UCSD-AML1 (cell line): ENCODE measurements at regions not wholly inside any gene's neighbourhood (a gene's known extent, or its start where the extent isn't known, plus 50 kb on each side); places are given as distances from the start of the nearest gene placed in this dataset.

Source experiments
- DNase-seq: peaks from one replicate; lab custom pipeline; 2025; ENCODE audit not compliant: unreplicated experiment; lab: John Stamatoyannopoulos, UW

DNA sequence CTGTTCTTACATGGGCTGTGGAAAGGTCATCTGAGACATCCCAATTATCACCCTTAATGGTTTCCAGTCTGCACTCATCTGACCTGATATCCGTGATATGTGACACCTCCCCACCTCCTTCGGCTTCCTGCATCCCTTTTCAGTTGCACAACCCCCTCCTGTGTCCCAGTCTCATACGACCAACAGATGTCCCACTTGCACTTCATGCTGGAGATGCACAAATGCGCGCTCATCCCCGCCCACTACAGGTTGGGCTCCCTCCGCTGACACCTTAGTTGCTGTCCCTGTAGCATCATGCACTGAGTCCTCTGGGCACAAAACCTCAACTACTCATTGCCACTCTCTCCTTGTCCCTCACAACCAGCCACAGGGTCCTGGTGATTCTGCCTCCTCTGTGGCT, 94.4 kb downstream of the MIS18A start:
- DNase-seq = no peak

DNA sequence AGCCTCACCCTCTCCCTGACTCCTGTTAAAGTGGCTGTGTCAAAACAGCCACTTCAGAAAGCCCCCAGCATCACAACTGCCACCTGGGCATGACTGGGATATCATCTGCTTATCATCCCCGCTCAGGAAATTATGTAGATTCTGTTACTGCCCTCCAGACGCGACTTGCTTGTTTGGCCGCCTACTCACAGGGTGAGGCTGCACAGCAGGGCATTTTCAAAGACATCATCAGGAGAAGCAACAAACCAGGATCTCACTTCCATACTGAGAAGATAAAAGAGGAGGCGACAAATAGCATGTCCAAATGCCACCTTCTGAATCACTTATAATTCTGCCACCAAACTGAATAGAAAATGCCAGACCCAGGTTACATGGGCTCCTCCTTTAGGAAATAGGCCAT, 94.8 kb downstream of the MIS18A start:
- no peak for DNase-seq

DNA sequence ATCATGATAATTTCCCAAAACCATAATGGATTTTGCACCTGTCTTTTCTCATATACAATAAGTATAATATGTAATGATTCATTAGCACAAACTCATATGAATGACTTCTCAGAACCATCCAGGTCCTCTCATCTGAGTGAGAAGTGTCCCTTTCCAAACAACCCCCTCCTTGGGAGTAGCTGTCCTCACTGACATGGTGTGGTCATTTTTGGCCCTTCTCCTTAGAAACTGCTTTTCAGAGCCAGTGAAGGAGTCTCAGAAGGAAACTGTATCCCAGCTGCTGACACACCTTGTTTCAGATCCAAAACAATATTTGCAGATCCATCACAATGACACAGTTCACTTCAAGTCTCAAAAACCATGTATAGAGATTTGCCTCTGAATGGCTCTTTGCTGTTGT, 95.5 kb downstream of the MIS18A start:
- DNase-seq = no peak

DNA sequence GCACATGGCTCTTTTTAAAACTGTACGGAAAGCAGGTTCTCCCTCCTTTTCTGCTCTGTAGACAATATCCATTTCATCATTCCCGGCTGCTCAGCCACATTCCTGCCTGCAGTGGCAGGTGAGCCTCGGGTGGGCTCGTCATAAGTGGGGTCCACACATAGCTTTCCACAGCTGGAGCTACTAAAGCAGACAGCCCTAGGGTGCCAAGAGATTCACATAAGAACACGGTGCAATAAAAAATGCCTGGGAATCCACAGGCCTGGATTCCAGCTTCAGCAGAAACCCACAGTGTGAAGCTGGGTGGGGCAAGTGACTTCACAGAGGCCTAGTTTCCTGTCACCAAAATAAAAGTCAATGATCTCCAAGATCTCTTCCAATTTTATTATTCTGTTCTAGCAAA, 96.4 kb downstream of the MIS18A start:
- DNase-seq = no peak

DNA sequence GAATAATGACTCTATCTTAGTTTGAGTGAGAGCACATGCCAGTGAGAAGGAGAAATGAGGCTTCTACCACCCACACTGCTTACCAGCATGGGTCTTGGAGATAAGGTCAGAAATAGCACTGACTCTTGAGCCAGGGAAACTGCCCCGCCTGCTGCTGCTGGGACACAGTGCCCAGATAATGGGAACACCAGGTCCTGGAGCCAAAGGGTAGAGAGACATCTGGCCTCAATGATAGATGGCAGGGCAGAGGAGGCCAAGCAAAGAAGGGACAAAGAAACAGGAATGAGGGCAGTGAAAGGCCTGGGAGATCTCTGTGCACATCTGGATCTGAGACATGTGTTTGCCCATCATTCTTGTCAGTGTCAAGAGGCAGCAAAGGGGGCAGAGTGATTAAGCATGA, 97.4 kb downstream of the MIS18A start:
- no peak for DNase-seq

DNA sequence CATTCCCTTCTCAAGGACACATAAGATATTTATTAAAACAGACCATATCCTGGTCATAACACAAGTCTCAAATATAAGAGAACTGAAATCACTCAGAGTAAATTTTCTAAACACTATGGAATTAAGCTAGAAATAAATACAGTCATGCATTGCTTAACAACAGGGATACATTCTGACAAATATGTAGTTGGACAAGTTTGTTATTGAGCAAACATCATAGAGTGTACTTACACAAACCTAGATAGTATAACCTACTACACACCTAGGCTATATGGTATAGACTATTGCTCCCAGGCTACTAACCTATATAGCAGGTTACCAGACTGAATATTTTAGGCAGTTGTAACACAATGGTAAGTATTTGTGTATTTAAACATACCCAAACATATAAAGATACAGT, 104.0 kb downstream of the MIS18A start:
- DNase-seq = no peak

DNA sequence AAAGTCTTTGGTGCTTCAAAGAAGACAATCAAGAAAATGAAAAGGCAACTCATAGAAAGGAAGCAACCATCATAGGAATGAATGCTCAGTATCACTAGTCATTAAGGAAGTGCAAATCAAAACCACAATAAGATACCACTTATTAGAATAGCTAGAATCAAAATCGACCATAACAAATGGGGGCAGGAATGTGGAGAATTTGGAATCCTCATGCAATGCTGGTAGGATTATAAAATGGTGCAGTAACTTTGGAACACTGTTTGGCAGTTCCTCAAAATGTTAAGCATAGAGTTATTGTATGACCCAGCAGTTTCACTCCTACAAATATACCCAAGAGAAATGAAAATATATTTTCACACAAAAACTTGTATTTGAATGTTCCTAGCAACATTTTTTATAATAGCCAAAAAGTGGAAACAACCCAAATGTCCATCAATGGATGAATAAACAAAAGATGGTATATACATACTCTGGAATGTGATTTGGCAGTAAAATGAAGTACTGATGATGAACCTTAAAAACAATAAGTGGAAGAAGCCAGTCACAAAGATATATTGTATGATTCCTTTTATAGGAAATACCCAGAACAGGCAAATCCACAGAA, 105.6 kb downstream of the MIS18A start:
- no peak for DNase-seq

DNA sequence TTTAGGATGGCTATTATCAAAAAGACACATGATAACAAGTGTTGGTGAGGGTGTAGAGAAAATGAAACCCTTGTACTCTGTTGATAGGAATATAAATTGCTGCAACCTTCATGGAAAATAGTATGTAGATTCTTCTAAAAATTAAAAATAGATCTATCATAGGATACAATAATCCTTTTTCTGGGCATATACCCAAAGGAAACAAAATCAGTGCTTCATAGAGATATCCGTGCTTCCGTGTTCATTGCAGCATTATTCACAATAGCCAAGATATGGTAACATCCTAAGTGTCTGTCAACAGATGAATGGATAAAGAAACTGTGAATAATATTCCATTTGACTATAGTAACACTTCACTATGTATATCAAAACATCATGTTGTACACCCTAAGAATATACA, 106.7 kb downstream of the MIS18A start:
- no peak for DNase-seq

DNA sequence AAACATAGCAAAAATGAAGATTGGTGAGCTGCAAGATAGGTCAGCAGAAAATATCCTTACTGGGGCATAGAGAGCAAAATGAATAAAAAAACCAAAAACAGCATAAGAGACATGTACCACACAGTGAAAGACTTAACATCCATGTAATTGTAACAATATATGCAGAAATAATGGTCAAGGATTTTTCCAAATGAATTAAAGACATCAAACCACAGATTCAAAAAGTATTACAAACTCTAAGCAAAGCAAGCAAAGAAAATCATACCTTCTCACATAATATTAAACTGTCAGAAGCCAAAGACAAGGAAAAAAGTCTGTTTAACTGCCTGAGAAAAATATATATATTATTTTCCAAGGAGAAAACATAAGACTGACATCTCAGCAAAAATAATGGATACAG, 111.3 kb downstream of the MIS18A start:
- DNase-seq = no peak

DNA sequence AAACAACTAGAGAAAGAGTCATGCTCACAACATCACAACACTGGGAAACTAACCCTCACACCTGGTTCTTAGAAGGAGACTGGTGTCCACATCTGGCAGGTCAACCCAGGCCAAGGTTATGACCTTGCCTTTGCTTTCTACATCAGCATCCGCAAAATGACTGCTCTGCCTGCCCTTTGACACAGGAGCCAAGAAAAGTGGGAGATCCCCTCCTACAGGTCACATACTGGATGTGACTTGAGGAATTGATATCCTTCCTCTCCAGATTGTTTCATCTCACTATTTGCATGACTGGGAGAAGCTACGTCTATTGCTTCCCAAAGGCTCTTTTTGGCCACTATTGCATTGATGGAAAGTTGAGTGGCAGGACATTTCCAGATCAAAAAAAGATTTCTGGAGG, 115.5 kb downstream of the MIS18A start:
- no peak for DNase-seq

DNA sequence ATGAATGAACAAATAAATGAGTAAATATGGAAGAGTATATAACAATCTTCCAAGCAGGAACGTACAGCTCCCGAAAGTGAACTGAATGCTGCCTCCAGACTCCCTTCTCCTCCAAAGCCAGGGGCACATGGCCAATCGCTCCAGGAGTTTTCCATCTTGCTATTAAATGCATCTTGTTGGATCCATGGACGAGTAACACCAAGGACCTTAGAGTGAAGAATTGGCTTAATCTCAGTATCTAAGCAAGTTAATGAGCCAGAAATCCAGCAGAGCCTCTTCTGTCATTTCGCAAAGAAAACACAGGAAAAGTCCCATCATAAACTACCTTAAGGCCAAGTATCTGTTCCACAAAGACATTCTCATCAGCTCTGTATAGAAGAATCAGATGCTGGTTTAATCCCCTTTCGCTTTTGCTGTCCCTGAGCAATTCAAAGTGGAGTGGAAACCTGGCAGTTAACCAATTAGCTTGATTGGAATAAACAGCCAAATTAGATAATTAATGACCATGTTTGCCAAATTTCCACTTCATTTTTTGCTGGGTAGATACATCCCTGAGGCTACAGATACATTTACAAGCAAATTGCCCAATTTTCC, 116.0 kb downstream of the MIS18A start:
- no peak for DNase-seq

DNA sequence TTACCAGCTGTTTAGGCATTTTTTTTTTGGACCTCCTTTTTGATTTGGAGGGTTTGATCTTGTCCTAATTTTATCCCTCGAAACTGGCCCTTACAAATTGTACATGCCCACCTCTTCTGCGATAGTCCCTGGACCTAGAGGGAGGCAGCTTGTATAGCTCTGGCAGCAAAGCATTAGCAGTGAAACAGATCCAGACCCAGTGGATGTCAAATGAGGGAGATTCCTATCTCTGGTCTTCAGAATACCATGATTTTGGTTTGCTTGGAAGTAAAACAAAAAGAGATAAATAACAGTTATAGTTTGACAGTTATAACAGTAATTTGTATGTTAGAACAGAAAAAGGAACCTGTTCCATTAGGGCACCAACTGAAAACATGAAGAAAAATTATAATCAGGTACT, 123.6 kb downstream of the MIS18A start:
- no peak for DNase-seq

DNA sequence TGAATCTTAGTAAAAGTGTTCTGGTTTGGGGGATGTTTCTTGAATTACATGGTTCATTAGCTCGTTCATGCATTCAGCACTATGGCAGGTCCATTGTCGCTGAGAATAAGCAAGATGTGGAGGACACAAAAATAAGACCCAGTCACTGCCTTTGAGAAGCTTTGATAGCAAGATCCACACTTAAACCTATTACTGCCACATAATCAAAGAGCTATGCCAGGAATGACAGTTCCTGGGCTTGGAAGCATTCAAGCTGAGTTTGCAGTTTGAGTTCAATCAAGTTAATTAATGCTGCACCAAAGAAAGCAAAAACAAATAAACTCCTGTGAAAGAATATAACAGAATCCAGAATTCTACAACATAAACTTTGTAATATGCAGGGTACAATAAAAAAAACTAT, 131.8 kb downstream of the MIS18A start:
- DNase-seq = no peak

DNA sequence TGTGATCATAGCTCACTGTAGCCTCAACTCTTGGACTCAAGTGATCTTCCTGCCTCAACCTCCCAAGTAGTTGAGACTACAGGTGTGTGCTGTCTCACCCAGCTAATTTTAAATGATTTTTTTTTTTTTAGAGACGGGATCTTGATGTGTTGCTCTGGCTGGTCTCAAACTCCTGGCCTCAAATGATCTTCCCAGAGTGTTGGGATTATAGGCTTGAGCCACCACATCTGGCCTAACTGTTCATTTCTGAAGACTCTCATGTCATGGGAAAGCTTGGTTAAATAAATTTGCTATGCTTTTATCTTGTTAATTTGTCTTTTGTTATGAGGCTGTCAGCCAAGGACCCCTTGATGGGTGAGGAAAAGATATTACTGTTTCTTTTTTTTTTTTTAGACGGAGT, 134.0 kb downstream of the MIS18A start:
- no peak for DNase-seq

DNA sequence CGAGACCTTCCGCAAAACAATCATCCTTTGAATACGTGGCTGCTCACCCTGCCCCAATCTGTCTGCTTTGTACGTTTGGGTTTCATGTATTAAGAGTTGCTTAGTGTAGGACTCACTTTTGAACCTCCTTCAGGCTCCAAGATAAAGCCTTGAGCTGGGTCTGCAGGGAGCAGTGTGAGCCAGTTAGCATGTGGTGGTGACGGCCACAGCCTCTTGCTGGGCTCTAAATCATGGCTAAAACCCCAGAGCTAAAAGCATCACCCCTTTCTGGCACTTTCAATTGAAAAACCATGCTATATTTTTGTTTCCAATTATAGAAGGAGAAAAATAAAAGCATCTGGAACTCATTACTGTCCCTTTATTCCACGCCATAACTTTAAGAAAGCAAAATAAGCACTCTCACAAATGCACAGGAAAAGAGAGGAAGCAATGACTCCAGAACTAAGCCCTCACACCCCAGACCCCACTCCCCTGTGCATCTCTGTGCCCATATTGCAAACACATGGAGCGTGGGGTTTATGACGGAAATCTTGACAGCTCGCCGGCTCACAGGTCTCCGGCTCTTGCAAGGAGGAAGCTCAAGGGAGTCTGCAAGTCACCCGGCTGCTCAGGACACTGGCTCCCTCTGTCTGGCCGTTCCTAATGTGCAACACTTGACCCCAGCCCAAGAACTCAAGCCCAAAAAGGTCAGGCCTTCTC, 135.5 kb downstream of the MIS18A start:
- DNase-seq = no peak

DNA sequence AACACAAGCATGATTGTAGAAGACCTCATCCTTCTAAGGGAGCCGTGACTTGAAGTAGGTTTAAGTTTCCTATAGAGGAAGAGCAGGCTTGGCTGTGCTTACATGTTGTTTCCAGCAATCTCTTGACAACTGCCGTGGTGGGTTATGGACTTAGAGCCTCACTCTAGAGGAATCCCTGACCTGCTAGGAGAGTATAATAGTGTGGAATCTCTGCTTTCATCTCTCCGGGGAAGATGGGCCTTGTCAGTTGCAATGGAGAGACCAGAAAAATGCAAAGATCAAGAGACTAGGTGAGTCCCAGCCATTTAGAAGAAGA, 137.6 kb downstream of the MIS18A start:
- DNase-seq = no peak

DNA sequence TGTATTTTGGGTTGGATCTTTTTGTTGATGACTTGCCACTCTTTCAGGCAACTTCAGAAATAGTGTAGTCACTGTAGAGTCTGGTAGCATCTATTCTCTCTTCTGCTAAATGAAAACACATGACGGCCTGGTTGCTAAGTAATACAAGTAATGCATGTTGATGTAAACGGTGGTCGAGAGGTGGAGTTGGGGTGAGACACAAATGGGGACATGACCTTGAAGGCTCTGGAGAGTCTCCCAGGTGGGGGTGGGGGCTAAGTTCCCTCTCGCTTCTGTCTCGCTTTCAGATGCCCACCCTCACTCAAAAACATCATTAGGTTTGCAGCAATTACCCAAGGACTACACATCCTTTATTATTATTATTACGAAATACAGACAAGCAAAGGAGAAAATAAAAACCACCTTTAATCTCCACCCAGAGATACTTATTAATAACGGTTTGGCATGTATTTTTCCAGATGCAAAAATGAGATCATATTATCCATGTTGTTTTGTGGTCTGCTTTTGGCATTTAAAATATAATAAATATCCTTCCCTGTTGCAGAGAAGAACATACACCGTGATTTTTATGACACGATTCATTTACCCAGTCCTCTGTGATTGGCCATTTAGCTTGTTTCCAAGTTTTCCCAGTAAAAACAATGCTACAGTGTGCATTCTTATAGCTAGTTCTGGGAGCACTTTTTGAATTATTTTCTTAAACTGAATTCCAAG, 138.1 kb downstream of the MIS18A start:
- DNase-seq = no peak

DNA sequence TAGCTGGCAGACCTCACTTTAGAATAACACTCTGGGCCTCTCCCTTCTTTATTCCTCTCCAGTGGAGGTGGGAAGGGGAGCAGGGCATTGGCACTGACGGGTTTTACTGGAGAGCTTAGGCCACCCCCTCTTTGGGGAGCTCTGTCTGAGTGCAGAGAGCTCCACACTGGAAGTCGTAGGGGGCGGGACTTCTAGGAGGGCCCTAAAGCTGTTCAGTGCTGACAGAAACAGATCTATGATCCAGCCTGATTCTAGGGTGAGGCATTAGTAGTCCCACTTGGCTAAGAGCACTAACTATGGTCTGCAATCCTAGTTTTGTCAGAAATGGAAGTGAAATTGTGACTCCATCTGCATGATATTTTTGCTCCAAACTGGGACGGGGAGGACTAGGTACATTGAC, 138.7 kb downstream of the MIS18A start:
- no peak for DNase-seq

DNA sequence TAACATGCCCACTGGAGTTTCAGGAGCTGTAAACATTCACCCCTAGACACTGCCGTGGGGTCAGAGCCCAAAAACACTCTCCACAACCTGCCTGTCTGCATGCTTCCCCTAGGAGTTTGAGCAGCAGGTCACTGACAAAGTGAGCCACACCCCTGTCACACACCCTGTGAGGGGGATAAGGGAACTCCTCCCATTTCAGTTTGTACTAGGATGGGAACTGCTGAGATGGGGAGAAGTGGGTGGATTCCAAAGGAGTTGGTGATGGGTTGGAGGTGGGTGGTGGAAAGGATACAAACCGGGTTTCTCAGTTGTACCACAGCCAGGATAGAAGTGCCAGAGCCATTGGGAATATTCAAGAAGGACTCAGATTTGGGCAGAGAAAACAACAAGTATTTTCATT, 140.2 kb downstream of the MIS18A start:
- no peak for DNase-seq

DNA sequence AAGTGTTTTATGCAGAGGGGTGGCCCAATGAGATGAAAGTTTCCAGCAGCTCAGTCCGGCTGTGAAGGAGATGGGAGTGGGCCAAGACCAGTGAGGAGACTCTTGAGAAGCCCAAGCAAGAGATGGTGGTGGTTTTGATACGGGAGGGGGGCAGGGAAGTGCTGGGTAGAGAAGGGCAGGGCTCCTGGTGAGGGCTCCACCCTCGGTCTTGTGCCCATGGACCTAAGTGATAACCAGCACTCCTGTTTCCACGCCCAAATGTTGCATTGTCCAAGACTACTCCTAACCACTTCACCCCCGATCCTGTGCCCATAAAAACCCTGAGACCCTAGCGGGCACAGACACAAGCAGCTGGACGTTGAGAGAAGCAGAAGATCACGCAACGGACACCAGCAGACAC, 140.9 kb downstream of the MIS18A start:
- no peak for DNase-seq

DNA sequence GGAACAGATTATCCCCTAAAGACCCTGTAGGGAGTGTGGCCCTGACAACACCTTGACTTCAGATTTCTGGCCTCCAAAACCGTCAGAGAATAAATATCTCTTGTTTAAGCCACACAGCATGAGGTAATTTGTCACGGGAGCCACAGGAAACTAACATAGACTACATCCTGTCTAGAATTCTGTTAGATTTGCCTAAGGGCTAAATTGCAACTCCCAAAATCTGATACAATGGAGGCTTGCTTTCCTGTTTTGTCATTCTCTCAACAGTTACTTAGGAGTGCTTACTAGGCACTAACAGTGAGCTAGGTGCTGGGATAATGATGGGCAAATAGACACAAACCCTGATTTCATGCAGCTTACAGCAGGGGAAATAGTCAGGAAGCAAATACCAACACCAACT, 141.6 kb downstream of the MIS18A start:
- no peak for DNase-seq

DNA sequence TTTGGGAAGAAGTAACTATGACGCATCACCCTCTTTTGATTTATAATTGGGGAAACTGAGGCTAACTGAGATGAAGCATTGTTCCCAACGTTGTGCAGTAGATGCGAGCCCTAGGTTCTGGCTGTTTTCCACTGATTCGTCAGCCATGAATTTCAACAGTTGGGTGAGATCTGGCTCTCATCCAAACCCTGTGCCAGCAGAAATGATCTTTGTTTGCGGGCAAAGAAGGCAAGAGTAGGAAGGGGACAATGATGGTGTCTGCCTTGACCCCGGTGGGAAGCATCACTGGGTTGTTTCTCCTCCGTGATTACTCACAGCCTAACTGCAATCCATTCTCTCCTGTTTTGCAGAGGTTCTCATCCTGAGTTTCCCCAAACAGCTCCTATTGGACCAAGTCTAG, 142.3 kb downstream of the MIS18A start:
- DNase-seq = no peak
